GM12878 (cell line): ENCODE measurements at regions not wholly inside any gene's neighbourhood (a gene's known extent, or its start where the extent isn't known, plus 50 kb on each side); places are given as distances from the start of the nearest gene placed in this dataset.

Source experiments
- CTCF ChIP-seq, 3 experiments: IDR thresholded peaks in 2 of 3; conservative IDR thresholded peaks in 1 of 3; 2 replicates each; pipeline ENCODE4 v1.5.1; 2011; ENCODE audit warnings: low read depth in 3 of 3, low read length in 3 of 3, mild to moderate bottlenecking in 3 of 3, control low read depth in 2 of 3, moderate library complexity in 2 of 3, inconsistent platforms in 1 of 3, mixed read lengths in 1 of 3; ENCODE audit not compliant: control insufficient read depth in 2 of 3, insufficient read depth in 1 of 3; ENCODE audit errors: extremely low read depth in 1 of 3
- EZH2 ChIP-seq: IDR thresholded peaks from 2 replicates; pipeline ENCODE4 v1.6.1; 2012; ENCODE audit warnings: low read depth, mild to moderate bottlenecking, control low read depth, inconsistent platforms, low read length, borderline replicate concordance; ENCODE audit not compliant: control insufficient read depth
- FOXK2 ChIP-seq: fragments of 450-650 bp; IDR thresholded peaks from 2 replicates; pipeline ENCODE4 v1.6.1; 2017; ENCODE audit warnings: mild to moderate bottlenecking, moderate library complexity
- JUNB ChIP-seq: IDR thresholded peaks from 2 replicates; pipeline ENCODE4 v1.6.1; 2016; ENCODE audit warnings: antibody characterized with exemption, mild to moderate bottlenecking
- SREBF1 ChIP-seq: IDR thresholded peaks from 2 replicates; pipeline ENCODE4 v1.6.1; 2012; ENCODE audit warnings: mild to moderate bottlenecking, low read length
- ZNF274 ChIP-seq: IDR thresholded peaks from one replicate; pipeline ENCODE4 v1.8.0; 2011; ENCODE audit not compliant: insufficient read length, insufficient read depth

DNA sequence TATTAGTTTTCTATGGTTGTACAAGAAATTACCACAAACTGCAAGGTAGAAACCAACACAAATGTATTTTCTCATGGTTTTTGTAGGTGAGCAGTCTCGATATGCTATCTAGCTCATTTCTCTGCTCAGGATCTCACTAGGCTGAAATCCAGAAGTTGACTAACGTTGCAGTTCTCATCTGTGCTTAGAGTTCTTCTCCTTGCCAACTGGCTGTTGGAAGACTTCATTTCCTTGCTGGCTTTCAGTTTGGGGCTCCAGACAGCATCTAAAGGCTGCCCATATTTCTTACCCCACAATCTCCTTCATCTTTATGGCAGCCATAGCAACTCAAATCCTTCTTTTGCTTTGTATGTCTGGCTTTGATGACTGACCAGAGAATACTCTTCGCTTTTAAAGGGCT is 362.6 kb upstream of the ADGRL4 start:
- TF ChIP-seq ZNF274 (no peak), CTCF (IDR thresholded peaks at IDR 0.05 in 2 of 3, conservative IDR thresholded peaks at IDR 0.05 in 1 of 3; ENCODE audit: control insufficient read depth in 2 of 3, extremely low read depth in 1 of 3, insufficient read depth in 1 of 3, low read depth in 3 of 3, low read length in 3 of 3) (no peak), SREBF1 (no peak), JUNB (no peak), FOXK2 (no peak), EZH2 (no peak)
